ENCODE measurements at regions not wholly inside any gene's neighbourhood (a gene's known extent, or its start where the extent isn't known, plus 50 kb on each side); places are given as distances from the start of the nearest gene placed in this dataset.

DNA sequence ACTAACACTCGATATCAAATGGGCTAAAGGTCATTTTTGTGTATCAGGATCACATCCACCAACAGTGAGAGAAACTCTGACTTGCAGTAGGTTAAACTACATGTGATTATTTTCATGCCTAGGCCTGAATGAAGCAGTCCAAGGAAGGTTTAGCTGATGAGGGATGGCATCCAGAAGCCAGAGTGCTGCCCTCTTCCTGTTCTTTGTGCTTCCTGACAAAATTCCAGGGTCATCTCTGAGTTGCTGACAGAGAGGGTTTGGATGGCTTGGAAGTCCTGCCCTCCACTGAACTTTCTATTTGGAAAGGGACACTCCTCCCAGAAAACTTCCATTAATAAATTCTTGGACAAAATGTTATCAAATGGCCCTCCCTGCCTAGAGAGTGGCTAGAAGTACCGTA lies 728.3 kb upstream of the SLC10A2 start:
- DNase-seq (ENCODE audit: low read depth), result no peak

DNA sequence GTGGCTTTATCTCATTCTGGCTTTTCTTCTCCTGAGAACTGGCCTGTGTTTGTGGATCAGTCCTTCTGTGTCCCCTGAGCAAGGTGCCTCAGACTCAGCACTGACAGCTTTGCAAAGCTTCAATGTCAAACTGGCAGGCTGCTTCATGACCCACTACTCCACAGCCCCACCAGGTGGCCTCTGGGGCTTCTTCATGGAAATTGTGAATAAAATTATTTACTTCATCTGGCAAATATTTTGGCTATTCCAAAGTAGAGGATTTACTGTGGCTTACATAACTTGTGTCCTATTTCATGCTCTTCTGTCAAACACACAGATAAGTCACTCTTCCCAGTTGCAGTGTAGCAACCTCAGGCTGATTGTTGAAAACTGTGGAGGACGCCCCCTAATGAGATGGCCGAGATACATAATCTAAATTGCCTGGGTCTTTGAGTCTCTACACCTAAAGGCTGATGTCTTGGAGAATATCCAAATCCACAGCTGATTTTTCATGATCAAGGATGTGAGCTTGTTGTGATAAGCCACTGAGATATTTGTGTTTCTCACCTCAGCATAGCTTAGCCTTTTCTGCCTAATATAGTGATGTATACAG lies 721.9 kb upstream of the SLC10A2 start:
- no peak for DNase-seq (ENCODE audit: low read depth)

DNA sequence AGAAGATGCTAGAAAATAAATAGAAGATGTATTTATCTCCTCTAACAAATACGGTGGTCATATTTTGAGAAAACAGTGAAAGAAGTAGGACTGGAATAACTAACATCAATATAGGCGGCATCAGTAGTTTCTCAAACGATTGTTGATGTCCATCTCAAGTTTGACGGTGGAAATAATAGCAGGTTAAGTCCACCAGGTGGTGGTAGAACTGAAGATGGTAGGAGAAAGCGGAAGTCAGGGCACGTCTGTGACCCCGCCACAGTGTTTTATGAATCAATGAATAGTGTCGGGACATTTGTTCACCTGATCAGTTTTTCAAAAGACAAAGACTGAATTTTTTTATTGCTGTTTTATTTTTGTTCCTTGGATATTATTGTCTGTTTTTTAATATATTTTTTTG lies 706.4 kb upstream of the SLC10A2 start:
- DNase-seq (ENCODE audit: low read depth), result no peak

DNA sequence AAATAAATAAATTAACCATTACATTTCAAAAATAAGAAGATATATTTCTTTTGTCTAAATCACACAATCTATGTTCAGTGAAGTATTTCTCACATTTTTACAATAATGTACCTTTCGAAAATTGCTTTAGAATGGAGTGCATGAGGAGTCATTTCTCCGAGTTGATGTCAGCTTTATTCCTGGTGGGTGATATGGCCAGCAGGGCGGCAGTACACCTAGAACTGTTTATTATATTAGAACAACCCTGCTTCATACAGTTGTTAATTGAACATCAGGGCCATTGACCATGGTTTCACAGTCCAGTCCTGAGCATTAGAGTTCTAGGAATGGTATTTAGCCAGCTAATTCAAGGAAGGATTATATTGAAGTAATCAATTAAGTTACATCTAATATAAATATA lies 696.3 kb upstream of the SLC10A2 start:
- no peak for DNase-seq (ENCODE audit: low read depth)

DNA sequence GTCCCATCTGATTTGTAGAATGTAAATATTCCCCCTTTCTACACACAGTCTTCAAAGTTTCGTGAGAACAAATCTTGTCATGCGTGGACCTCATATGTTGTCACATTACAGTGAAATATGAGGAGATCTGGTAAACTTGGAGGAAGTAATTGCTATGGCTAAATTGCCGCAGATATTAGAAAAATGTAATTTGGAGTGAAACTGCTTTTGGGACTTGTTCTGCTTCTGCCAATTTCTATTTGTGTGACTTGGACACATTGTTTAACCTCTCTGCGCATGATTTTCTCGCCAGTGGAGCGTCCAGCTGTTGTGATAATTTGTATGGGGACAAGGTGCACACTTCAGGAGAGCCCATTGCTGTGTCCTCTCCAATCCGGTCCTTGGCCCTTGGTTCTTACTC lies 693.1 kb upstream of the SLC10A2 start:
- no peak for DNase-seq (ENCODE audit: low read depth)

DNA sequence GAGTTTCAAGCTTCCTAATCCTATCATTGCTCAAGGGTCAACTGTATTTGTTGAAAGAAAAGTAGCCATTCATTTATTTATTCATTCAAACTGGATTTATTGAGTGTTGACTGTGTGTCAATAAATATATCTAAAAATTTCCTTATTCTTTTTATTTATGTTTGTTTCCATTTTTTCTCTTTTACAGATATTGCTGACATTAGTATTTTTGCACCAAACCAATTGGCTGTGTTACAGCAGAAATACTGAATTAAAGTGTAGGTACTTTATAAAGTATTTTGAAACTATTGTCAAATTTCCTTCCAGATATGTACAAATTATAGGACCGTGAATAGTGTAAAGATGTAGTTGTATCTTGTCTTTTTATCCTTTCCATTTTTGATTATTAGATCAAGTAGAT lies 692.0 kb upstream of the SLC10A2 start:
- no peak for DNase-seq (ENCODE audit: low read depth)

DNA sequence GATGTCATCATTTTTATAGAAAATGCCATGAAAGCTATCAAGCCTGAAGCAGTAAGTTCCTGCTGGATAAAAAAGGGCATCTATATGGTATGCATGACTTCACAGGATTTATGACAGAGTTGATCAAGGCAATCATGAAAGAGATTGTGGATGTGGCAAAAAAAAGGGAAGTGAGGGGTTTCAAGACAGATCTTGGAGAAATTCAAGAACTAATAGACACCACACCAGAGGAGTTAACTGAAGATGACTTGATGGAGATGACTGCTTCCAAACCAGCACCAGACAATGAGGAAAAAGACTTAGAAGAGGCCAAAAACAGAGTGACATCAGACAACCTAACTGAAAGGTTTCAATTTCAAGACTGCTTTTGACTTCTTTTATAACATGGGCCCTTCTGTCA lies 691.1 kb upstream of the SLC10A2 start:
- DNase-seq (ENCODE audit: low read depth), result no peak

DNA sequence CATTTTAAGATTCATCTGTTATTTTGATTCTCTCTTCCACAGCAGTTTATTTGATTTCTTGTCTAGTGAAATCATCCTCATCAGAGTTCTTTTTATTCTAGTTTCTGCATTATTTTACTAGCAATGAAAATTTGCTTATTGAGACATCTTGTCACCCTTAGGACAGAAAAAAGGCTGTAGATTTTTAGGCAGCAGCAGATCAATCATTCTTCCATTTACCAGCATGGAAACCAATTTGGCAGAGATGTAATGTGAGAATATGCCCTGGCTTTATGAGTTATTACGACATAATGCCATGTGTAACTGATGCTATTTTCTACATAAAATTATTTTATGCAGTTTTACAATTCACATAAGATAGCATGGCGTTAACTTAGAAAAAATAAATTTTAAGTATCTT lies 688.6 kb upstream of the SLC10A2 start:
- no peak for DNase-seq (ENCODE audit: low read depth)

DNA sequence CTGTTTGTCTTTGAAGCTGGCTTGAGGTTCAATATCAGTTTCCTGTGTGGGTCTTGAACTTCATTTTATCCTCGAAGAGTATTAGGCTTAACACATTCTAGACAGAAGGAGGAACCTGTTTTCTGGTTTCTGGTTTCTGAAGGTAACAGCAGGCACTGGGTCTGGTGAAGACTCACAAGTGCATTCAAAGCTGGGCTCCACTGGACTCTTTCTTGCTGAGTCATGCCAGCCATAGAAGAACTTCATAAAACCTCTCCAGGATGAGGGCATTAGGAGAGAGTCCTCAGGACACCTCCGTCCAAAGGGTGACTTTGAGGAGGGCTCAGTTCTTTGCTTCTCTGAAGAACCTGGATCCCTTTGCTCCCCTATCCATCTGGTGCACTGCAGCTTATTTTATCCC lies 668.6 kb upstream of the SLC10A2 start:
- no peak for DNase-seq (ENCODE audit: low read depth)

DNA sequence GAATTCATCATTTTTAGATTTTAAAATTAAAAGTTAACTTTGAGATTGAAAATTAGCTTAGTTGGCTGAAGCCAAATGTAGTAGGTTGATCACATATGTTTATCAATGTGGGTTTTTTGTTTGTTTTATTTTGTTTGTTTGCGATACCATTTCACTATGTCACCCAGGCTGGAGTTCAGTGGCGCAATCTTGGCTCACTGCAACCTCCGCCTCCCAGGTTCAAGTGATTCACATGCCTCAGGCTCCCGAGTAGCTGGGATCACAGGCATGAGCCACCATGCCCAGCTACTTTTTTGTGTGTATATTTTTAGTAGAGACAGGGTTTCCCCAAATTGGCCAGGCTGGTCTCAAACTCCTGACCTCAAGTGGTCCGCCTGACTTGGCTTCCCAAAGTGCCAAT lies 665.7 kb upstream of the SLC10A2 start:
- no peak for DNase-seq (ENCODE audit: low read depth)

DNA sequence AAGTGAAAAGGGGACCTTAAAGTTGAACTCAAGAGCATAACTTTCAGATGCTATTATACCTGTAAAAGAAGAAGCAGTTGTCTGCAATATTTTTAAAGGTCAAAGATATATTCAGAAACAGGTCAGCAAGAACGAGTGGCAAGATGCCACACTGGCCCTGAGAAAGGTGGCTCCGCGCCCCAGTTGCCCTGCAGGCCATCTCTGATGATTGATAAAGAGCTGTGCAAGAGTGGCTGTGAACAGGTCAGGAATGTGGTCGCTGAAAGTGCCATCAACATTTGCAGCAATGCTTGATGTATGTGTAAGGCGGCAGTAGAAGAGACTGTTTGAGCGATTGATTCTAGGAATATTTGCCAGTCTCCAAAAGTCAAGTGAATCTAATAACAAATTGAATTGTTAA lies 664.2 kb upstream of the SLC10A2 start:
- DNase-seq (ENCODE audit: low read depth), result no peak

DNA sequence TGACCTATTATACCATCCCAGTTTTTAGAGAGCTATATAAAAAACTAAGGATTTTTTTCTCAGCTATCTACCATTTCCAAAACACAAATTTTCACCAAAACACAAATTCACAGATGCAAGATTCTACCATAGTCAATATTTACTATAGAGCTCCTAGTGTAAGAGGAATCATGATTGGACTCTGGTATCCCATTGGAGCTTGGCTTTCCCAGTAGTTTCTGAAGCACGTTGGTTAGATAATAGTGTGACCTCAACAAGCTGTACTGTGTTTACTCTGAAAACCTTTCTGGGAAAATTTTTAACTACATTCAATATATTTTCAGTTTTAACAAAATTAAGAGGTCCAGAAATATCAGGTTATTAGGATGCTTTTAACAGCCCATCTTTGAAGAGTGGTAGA lies 660.6 kb upstream of the SLC10A2 start:
- no peak for DNase-seq (ENCODE audit: low read depth)

DNA sequence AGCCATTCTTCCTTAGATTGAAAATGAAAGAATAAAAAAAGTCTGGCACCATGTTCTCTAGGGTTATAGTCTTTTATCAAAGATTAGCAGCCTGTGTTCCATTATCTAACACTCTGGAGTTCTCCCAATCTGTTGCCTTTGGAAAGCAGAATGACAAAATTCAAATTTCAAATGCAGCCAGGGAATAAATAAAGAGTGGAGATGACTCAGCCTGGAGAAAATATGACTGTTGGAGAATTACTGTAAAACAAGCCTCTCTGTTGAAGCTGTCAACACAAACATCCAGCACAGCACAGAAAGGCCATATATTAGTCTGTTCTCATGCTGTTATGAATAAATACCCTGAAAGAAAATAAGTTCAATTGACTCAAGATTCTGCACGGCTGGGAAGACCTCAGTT lies 650.5 kb upstream of the SLC10A2 start:
- no peak for DNase-seq (ENCODE audit: low read depth)

DNA sequence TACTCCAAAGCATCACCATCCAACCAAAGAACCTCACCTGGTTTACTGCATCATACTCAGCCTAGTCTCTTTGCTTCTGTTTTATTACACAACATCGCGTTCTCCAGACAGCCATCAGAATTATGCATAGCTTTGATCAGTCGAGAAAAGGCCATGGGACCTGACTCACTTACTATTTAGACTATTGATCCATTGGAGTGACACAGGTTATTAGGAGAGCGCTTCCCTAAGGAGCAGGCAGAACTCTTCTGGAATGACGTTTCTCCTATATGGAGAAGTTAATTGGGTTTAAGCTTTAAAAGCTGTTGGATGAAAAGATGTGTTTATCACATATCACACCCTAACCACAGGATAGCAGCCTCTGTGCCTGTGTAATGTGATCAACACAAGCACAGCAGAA lies 649.1 kb upstream of the SLC10A2 start:
- DNase-seq (ENCODE audit: low read depth), result no peak

DNA sequence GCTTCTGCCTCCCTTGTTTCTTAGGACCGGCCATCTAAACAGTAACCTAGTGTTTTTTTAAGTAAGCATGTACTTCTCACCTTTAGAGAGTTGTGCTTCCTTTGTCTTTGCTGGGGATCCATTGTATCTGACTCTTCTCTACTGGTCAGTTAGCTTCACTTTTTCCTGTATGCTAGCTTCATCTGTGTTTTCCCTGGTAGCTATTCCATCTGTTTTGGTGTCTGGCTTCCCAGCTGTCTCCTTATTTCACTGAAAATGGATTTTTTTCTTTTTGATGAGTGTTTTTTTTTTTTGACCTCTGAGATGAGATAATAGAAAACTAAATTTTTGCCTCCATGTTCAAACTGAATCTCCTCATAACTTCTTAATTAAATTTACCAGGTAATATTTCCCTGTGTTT lies 637.0 kb upstream of the SLC10A2 start:
- DNase-seq (ENCODE audit: low read depth), result no peak

DNA sequence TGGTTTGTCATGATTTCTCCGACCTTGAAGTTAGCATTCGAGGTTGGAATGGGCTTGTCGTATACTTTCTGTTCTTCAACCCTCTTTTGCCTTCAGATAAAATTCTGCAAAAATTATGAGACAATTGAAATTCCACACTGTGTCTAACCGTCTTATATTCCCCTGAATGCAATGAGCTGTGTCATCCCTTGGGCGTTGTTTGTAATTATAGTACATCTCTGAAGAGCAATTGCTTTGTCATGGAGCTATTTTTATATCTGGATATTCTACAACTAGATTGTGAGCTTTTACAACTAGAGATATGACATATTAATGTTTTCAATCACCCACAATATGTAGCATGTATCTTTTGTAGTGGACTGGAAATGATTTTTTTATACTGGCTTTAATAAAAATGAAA lies 631.8 kb upstream of the SLC10A2 start:
- DNase-seq (ENCODE audit: low read depth), result no peak

DNA sequence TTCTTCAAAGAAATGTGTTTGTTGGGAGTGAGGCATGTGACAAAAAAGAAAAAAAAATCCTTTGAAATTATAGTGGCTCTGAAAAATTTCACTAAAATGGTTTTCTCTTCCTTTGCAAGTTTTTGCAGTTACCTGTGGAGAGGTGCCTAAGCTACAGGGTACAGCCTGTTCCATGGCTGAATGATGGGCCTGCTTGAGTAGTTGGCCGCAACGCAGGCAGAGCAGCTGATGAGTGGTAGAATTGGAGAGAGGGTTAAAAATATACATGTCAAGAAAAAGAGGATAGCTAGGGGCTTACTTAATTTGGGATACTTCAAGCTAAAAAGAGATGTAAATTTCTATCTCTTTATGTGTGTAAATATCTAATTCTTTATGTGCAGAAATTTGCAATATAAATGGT lies 629.1 kb upstream of the SLC10A2 start:
- no peak for DNase-seq (ENCODE audit: low read depth)

DNA sequence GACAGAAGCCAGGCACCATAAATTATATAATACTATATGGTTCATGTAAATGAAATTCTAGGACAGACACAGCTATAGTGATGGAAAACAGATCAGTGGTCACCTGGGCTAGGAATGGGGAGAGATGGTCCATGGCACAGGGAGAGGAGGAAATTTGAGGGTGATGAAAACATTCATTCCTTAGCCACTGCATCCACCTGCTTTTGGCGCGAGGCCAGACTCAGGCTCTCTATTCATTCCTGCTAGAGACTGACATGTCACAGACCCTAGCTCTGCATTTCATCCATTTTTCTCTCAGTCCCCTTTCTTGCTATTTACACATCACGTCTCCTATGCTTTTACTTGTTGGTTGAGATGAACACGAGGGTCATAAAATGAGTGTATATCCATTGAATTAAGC lies 628.3 kb upstream of the SLC10A2 start:
- DNase-seq (ENCODE audit: low read depth), result no peak

DNA sequence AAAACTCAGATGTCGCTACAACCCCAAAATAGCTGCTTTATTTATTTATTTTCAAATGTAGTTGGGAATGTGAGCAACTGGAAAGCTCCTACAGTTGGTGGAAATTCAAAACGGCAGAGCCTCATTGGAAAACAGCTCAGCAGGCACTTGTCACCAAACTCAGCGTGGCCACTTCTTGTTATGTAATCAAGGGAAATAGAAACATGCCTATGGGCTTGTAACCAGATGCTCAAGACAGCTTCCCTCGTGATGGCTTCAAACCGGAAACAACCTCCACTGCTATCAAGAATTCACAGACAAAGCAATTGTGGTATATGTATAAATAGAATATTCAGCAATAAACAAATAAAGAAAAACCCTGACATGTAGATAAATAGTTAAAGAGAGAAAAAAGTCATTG lies 627.8 kb upstream of the SLC10A2 start:
- DNase-seq (ENCODE audit: low read depth), result no peak

DNA sequence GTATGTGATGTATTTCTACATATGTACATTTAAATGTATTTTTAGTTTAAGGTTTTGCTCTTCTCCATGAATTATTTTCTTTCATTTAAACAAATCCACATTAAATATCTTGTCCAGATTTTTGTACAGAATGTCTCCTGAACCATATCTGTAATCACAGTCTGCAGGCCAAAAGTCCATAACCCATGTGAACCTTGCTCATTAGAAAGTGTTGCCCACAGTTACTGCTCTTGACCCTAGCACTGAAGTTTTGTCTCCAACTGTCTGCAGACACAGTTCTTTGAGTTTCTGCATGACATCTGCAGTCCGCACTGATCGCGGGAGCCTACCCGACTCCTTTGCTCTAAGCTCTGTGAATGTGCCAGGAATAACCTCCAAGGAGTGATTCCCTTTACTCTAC lies 626.2 kb upstream of the SLC10A2 start:
- DNase-seq (ENCODE audit: low read depth), result no peak

DNA sequence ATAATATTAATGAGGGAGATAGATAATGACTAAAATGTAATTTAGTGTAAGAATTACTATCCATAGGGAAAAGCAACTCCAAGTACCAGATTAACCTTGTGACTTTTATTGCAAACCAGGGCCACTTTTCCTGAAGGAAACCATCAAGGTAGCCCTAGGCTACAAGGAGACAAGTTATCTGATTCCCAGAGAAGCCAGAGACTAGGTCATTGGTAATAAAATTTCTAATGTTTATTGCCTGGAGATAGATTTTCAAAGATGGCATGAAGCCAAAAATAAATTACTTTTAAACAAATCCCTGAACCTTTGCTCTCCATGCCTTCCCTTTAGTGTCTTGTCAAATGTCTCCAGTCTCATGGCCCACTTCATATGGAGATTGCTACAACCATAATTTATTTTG lies 610.1 kb upstream of the SLC10A2 start:
- no peak for DNase-seq (ENCODE audit: low read depth)

DNA sequence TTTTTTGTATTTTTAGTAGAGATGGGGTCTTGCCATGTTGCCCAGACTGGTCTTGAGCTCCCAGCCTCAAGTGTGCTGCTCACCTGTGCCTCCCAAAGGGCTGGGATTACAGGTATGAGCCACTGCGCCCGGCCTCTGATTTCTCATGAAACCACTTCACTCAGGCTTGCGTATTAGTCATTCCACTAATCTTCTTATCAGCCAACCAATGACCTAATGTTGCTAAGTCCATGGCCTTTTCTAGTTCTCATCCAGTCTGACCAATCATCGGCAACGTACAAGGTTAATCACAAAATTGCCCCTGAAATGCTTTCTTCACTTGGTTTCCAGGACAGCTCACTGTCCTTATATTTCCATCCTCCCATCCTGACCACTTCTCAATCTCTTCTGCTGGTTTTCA lies 605.3 kb upstream of the SLC10A2 start:
- no peak for DNase-seq (ENCODE audit: low read depth)

DNA sequence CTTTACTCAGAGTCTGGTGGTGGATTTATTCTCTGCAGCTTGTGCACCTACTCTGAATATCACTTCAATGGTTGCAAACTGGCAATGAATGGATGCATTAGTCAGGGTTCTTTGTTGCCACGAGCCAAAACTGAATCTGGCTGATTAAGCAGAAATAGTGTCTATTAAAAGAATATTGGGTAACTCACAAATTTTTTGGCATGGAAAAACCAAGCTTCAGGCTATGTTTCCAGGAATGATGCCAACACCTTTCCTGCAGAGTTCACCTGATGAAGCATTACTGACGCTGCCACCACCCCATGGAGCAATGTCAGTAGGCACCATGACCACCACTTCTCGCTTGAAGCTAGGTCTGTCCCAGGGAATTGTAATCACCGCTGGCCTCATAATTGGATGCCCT lies 597.8 kb upstream of the SLC10A2 start:
- no peak for DNase-seq (ENCODE audit: low read depth)

DNA sequence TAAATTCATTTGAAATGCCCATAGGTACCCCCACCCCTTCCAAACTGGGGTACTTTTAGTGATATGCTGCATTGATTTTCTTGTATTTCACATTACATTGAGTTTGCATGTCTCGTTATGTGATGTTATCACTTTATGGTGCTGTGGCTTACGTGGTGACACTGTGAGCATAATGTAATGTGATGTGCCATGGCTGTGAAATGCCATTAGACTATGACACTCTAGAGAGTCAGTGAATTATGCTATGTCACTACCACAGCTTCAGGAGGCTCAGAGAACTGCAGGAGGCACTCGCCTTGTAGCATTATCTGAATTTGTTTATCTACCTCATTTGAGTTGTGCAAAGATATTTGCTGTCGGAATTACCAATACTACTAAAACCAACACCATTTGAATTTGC lies 590.1 kb upstream of the SLC10A2 start:
- DNase-seq (ENCODE audit: low read depth), result no peak

DNA sequence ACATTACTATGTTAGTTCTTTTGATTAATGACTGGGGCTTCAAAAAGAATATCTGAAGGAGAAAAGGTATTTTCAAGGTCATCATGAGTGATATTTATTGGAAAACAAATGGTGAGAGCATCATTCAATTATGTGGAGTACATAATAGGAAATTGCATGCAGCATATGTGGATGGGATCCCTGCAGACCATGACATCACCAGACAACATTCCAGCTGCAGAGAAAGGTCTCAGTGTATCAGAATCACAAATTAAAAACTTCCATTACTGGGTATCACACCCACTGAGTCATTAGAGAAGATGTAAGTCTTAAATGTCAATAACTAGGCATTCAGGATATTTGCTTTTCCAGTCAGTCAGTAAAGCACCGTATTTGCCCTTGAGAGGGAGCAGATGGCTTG lies 574.4 kb upstream of the SLC10A2 start:
- DNase-seq (ENCODE audit: low read depth), result no peak

All from activated gamma-delta T cell treated with anti-CD3 and anti-CD28 coated beads, Interleukin-2, amount 50 U/mL, for 16 hours (primary cell).